Right cardiac atrium (tissue), 5 donors: ENCODE measurements at regions not wholly inside any gene's neighbourhood (a gene's known extent, or its start where the extent isn't known, plus 50 kb on each side); places are given as distances from the start of the nearest gene placed in this dataset.

Source experiments
- ATAC-seq, 2 donors: fragments of 200-7000 bp; cut with Tn5 transposase; one replicate each; pipeline versions ENCODE4 v1.8.0 to v1.9.1; 2020; ENCODE audit warnings: moderate library complexity in 2 of 2, mild to moderate bottlenecking in 1 of 2
- DNase-seq, 3 donors: peaks; one replicate each; pipeline ENCODE4 v3.0.0-alpha.2; 2020
- H3K27ac ChIP-seq: one replicate; pipeline ENCODE4 v1.5.1; 2013; ENCODE audit warnings: mild to moderate bottlenecking, low read length, control low read depth, moderate library complexity
- H3K27me3 ChIP-seq: one replicate; pipeline ENCODE4 v1.6.1; 2013; ENCODE audit not compliant: control insufficient read depth, insufficient read depth
- H3K4me1 ChIP-seq: one replicate; pipeline ENCODE4 v1.6.1; 2013; ENCODE audit warnings: low read length; ENCODE audit not compliant: control insufficient read depth, insufficient read depth
- H3K4me3 ChIP-seq: one replicate; pipeline ENCODE4 v1.5.1; 2013; ENCODE audit warnings: low read length, control low read depth
- H3K9me3 ChIP-seq: one replicate; pipeline ENCODE4 v1.6.1; 2013; ENCODE audit warnings: low read length; ENCODE audit not compliant: control insufficient read depth
- WGBS: extraction: QIAGEN DNeasy Blood & Tissue Kit; methylation state at CpG from one replicate; pipeline ENCODE4 v1.1.7; 2013; 5-methylcytosine and 5-hydroxymethylcytosine counted together
- intact Hi-C, 4 donors: fragments of 100-400 bp; cut with DNase I; formaldehyde crosslinking; loops; one replicate each; pipeline versions ENCODE4 v1.11.0 to v1.14.0; 2022 to 2023
- donor health status: healthy with polysubstance abuse.
- donor health status: DM: no; HTN: yes; CAD: no.
- donor health status: DM: no; HTN: no; CAD: no.
- donor health status: DM: no; HTN: yes; CAD: no; lungs with severe emphysema.
- donor health status: DM: yes; HTN: yes; CAD: no.

DNA sequence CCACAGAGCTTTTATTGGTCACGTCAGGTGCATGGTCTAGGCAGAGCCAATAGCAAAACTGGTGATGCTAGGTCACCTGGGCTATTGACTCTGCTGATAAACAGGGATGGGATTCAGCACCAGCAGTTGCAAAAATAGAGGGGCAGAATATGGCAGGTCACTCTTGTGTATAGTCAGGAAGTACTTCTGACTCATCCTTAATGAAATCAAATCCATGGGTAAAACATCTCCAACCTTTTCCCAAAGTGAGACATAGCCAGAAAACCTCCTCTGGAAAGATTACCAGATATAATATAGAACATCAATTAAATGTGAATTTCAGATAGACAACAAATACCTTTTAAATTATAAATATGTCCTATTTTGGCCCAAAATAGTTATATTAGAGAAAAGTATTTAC lies 383.2 kb downstream of the METTL15 start:
- Histone ChIP-seq H3K27ac (no peak overlapping the region), H3K9me3 (no peaks in the 10 kb centered on the region), H3K27me3 (no peaks in the 10 kb centered on the region), H3K4me1 (no peaks in the 10 kb centered on the region), H3K4me3 (no peak overlapping the region)
- ATAC-seq (no peak), DNase-seq (no peak)
- intact Hi-C loops = no loop called here
- 91% methylated on average over 1 of the region's 1 CpG for WGBS

DNA sequence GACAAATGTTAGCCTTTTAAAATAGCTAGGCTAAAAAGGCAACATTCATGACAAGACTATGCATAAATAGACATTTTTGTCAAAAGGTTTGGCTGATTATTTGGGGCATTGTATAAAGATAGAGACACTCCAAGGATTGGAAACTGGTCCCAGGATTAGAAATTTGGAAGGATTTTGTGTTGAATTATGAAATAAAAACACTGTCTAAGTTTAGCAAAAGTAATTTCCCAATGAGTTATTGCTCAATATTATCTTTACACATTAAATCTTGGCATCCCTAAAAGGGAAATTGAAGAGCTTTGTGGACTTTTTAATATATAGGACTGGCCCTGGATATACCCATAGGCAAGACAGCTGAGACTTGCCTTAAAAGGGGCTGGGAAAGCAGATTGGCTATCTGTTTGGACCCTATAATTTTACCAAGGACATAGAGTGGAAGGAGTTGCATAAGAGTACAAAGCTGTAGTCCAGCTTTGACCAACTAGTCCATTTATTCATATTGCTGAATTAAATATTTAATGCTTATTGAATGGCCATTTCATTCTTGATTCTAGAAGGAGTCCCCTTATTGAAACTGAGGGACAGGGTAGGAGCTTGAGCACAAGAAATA lies 382.7 kb downstream of the METTL15 start:
- DNase-seq (no peak), ATAC-seq (peak in 1 of 2 donors; percentile 48)
- Histone ChIP-seq H3K27ac (no peak overlapping the region), H3K9me3 (no peaks in the 10 kb centered on the region), H3K4me1 (no peaks in the 10 kb centered on the region), H3K4me3 (no peak overlapping the region), H3K27me3 (no peaks in the 10 kb centered on the region)
- intact Hi-C loops = no loop called here

DNA sequence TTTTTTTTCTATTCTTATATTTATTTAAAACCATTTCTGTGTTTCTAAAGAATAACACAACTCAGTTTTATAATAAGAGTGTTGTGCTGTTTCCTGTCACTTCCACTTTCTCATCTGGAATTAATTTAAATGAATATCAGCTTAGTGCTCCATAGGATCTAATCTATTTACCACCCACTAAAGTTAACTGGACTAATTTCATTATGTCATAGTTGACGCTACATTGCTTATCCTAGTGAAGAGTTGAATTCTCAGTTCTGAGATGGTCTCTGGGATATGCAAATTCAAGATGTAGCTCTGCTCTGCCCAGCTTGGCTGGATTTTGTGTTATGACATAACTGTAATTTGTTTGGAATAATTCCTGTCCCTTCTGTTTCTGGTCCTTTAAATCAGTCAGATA lies 380.1 kb downstream of the METTL15 start:
- 32% methylated on average over 1 of the region's 1 CpG for WGBS
- Histone ChIP-seq H3K4me3 (no peak overlapping the region), H3K27me3 (no peaks in the 10 kb centered on the region), H3K4me1 (no peaks in the 10 kb centered on the region), H3K27ac (no peak overlapping the region), H3K9me3 (no peaks in the 10 kb centered on the region)
- DNase-seq (no peak), ATAC-seq (no peak)
- intact Hi-C loops = no loop called here

DNA sequence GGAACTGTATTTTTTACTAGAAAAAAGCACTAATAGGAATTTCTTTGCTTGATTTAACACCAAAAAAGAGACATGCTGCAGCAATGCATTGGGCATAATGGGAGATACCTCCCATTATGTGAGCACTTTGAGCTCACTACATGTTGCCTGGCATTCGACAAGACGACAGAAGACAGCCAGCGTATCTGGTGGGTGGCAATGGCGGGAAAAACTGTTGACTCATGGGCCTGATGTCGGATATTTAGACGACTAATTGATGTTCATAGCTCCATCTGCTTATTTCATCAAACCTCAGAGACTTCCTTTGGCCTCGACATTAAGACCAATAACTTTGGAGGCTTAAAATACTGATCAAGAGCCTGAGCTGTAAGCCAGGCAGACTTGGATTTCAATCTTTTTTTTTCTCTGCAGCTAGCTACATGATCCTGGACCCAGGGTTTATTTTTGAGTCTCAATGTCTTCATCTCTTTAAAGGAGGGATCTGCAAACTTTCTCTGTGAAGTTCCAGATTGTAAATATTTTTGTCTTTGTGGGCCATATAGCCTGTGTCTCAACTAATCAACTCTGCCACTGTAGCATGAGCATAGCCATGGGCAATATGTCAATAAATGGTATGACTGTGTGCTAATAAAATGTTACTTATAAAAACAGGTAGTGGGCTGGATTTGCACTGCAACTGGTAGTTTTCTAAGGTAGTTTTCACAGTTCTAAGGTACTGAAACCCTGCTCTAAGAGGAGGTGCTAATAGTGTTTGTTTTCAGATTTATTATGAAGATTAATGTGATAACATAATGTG lies 375.1 kb downstream of the METTL15 start:
- Histone ChIP-seq H3K9me3 (no peaks in the 10 kb centered on the region), H3K4me1 (no peaks in the 10 kb centered on the region), H3K27ac (no peak overlapping the region), H3K4me3 (no peak overlapping the region), H3K27me3 (no peaks in the 10 kb centered on the region)
- intact Hi-C loops = no loop called here
- DNase-seq (no peak), ATAC-seq (no peak)
- WGBS = 88% methylated on average over 7 of the region's 7 CpGs

DNA sequence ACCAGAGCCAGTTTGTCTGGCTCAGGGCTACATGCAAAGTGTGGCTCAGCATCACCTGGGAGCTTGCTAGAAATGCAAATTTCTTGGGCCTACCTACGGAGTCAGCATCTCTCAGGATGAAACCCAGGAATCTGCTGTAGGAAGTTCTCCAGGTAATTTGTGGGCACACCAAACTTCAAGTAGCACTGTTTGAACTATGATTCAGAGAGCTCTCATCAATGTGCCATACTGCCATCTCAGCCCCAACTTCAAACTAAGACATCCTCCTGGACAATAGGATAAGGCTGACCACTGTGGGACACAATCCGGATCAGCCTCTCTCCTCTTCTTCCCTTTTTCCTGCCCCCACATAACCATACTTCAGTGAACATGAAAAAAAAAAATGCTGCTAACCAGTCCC lies 374.5 kb downstream of the METTL15 start:
- DNase-seq (no peak), ATAC-seq (no peak)
- H3K9me3 ChIP-seq = no peaks in the 10 kb centered on the region
- intact Hi-C loops = no loop called here
- H3K27ac ChIP-seq = no peak overlapping the region
- H3K27me3 ChIP-seq = no peaks in the 10 kb centered on the region
- H3K4me1 ChIP-seq = no peaks in the 10 kb centered on the region
- 96% methylated on average over 2 of the region's 2 CpGs for WGBS
- H3K4me3 ChIP-seq = no peak overlapping the region

DNA sequence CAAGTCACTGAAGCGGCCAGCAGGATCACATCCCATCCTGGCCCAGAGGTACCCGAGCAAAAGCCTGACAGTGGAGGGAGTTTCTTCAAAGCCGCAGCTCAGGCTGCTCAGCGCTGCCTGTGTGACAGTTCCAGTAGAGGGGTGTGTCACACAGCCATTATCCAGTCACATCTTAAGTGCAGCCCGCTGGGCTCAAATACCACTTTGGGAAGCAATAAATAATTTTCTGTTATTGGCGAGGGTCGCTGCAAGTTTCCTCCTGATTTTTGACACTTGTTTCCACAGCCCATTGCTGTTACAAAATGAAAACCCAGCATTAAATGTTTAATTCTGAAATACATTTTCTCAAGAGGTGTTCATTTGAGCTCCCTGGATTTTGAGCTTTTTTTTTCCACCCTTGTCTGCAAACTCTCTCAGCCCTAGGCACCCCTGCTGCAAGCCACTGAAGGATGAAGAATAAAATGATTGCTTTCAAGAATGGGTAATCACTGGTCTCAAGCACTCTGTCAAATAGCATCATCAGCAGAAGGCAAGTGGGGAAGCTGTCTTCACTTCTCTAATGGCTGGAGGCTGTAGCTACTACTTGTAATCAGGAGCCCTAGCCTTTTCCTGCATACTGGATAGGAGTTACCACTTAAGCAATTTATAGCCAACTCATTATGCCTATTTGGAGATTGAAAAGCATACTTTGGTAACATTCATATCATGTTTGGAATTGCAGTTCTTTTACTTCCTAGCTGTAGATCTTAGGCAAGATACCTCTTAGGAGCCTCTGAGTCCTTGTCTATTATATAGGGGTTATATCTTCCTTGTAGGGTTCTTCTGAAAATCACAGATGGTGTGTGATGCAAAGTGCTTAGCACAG lies 373.7 kb downstream of the METTL15 start:
- ATAC-seq = no peak
- Histone ChIP-seq H3K4me3 (no peak overlapping the region), H3K4me1 (no peaks in the 10 kb centered on the region), H3K9me3 (no peaks in the 10 kb centered on the region), H3K27me3 (no peaks in the 10 kb centered on the region), H3K27ac (no peak overlapping the region)
- 78% methylated on average over 7 of the region's 7 CpGs for WGBS
- no peak for DNase-seq
- intact Hi-C loops = no loop called here

DNA sequence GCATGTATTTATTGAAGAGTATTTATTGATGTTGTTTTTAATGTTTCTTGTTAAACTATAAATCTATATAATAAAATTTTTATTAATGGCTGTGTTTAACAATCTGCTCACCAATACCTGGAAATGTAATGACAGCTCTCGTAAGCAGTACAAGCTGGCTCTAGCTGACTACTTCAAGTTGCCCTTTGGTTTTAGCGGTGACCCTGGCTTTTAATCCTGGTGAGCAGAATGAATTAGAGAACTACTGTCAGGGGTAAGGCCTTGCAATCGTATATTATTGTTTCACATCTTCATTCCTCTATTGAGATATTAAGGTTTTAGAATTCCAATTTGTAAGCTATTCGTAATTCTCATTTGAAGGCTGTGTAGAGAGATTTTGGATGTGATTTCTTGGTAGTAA lies 372.2 kb downstream of the METTL15 start:
- ATAC-seq = no peak
- 93% methylated on average over 4 of the region's 4 CpGs for WGBS

DNA sequence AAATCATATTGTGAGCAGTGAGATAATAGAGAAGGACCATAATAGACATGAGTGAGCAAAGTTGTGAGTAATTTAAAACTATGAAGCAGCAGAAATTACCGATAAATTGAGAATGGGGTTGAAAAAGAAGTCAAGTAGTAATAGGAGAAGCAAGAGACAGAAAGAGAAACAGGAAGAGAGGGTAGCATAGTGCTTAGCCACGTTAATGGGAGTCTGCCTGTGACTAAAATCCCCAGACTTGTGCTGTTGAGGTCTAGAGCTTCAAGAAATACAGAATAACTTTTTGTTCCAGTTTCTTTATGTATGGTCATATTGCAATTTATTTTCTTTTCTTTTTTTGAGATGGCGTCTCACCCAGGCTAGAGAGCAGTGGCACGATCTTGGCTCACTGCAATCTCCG lies 368.7 kb downstream of the METTL15 start:
- intact Hi-C loops = no loop called here

More for the DNA sequence above, 372.2 kb downstream of the METTL15 start:
- no peaks in the 10 kb centered on the region for H3K27me3 ChIP-seq
- H3K4me3 ChIP-seq = no peak overlapping the region
- intact Hi-C loops = no loop called here
- DNase-seq = no peak
- H3K9me3 ChIP-seq = no peaks in the 10 kb centered on the region
- H3K4me1 ChIP-seq = no peaks in the 10 kb centered on the region
- H3K27ac ChIP-seq = no peak overlapping the region

DNA sequence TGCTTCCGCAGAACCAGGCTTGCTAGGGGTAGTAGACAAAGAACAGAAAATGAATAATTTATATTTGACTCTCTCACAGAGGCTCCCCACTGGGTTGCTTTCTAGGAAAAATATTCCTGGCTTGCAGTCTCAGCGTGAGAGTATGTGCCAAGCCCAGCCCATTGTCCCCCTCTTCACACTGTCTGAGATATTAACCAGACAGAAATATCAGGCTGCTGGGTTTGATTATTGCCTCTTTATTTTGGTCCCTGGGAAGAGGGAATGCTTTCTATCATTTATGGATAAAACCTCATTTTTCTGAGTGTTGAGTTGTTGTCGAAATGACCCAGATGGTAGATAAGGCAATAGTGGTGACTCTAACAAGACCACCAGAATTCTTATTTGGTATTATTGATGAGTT lies 367.9 kb downstream of the METTL15 start:
- intact Hi-C loops = no loop called here
- Histone ChIP-seq H3K27me3 (no peaks in the 10 kb centered on the region), H3K27ac (no peak overlapping the region), H3K9me3 (no peaks in the 10 kb centered on the region), H3K4me1 (no peaks in the 10 kb centered on the region), H3K4me3 (no peak overlapping the region)
- DNase-seq (peak in 1 of 3 donors; percentile 35), ATAC-seq (peak in 1 of 2 donors; percentile 79)
- WGBS = 19% methylated on average over 3 of the region's 3 CpGs

More for the DNA sequence above, 368.7 kb downstream of the METTL15 start:
- ATAC-seq (no peak), DNase-seq (no peak)
- 91% methylated on average over 5 of the region's 5 CpGs for WGBS
- Histone ChIP-seq H3K4me1 (no peaks in the 10 kb centered on the region), H3K27ac (no peak overlapping the region), H3K27me3 (no peaks in the 10 kb centered on the region), H3K9me3 (no peaks in the 10 kb centered on the region), H3K4me3 (no peak overlapping the region)

DNA sequence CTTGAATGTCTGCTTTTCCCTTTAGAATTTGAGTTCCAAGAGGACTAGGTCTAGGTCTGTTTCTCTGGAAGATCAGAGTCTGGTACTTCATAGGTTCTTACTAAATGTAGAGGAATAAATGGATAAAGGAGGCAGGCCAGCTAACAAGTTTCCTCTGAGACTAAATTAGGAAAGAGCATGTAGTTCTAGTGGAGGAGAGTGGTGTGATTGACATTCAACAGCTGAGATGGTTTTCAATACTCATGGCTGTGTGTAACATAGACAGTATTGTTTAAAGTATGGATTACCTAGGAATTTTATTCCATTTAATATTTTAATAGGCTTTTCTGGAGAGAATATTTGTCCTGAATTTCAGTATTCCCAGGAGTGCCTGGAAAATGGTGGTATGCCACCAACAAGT lies 364.7 kb downstream of the METTL15 start:
- Histone ChIP-seq H3K27me3 (no peaks in the 10 kb centered on the region), H3K9me3 (no peaks in the 10 kb centered on the region), H3K4me1 (no peaks in the 10 kb centered on the region), H3K4me3 (no peak overlapping the region), H3K27ac (no peak overlapping the region)
- ATAC-seq (no peak), DNase-seq (no peak)
- intact Hi-C loops = no loop called here

DNA sequence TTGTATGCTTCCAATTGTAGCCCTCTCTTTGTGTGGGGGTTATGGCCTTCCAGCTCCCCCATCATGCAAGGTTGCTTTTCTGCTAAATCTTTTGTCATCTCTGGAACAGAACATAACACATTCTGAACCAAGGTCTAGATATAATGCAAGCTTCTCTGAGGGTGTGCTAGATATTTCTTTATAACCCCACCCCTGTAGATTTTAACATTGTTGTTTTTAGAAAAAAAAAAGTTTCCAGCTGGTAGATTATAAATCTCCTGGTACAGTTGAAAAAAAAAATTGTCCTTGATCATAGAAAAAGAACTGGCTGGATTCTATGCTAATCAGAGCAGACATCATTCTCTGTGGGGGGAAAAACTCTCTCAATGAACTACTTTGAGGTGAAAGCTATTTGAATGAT lies 363.3 kb downstream of the METTL15 start:
- Histone ChIP-seq H3K4me3 (no peak overlapping the region), H3K4me1 (no peaks in the 10 kb centered on the region), H3K27ac (no peak overlapping the region), H3K27me3 (no peaks in the 10 kb centered on the region), H3K9me3 (no peaks in the 10 kb centered on the region)
- DNase-seq (no peak), ATAC-seq (no peak)
- intact Hi-C loops = no loop called here
